SK-N-SH (cell line): ENCODE measurements at regions not wholly inside any gene's neighbourhood (a gene's known extent, or its start where the extent isn't known, plus 50 kb on each side); places are given as distances from the start of the nearest gene placed in this dataset.

Experiments
- CTCF ChIA-PET: fragments of 300-600, 350-600 bp; formaldehyde crosslinking; extraction: SDS; loops from one replicate; lab custom pipeline; 2021; lab: Yijun Ruan, JAX
- POLR2A ChIA-PET: fragments of 350-600 bp; sonication (Branson Sonifier 250); formaldehyde crosslinking; extraction: SDS; loops from one replicate; lab custom pipeline; 2020; ENCODE audit warnings: antibody characterized with exemption, inconsistent platforms; lab: Yijun Ruan, JAX
- DNase-seq: peaks from one replicate; pipeline ENCODE4 v3.0.0; 2012
- H2AFZ ChIP-seq: fragments of 200-600 bp; sonication (generic); 2 replicates; pipeline ENCODE4 v1.8.1; 2016; ENCODE audit warnings: antibody characterized with exemption, mild to moderate bottlenecking, low read depth
- H3F3A ChIP-seq: fragments of 200-600 bp; sonication (generic); replicated peaks from 2 replicates; pipeline ENCODE3; 2016; ENCODE audit warnings: antibody characterized with exemption, mild to moderate bottlenecking; ENCODE audit not compliant: insufficient read depth
- H3K27ac ChIP-seq, 2 experiments: fragments of 200-500 bp in 1 of 2; fragments of 200-600 bp in 1 of 2; sonication (Bioruptor generic) in 1 of 2; sonication (generic), shearing (Covaris generic) in 1 of 2; 2 replicates each; pipeline versions ENCODE4 v1.5.1 to v1.6.1; 2014 to 2016; ENCODE audit warnings: low read depth in 2 of 2, inconsistent platforms in 1 of 2, low read length in 1 of 2, mild to moderate bottlenecking in 1 of 2, mixed read lengths in 1 of 2
- H3K27me3 ChIP-seq: fragments of 200-600 bp; sonication (generic), shearing (Covaris generic); 2 replicates; pipeline ENCODE4 v1.6.1; 2016; ENCODE audit warnings: mixed run types; ENCODE audit not compliant: insufficient read depth
- H3K36me3 ChIP-seq, 2 experiments: fragments of 200-500 bp in 1 of 2; fragments of 200-600 bp in 1 of 2; sonication (Bioruptor generic) in 1 of 2; sonication (generic) in 1 of 2; replicated peaks in 1 of 2; 2 replicates each; pipeline versions ENCODE3 to v1.5.1; 2014 to 2016; ENCODE audit warnings: low read length in 1 of 2, mild to moderate bottlenecking in 1 of 2; ENCODE audit not compliant: insufficient read depth in 2 of 2, control insufficient read depth in 1 of 2
- H3K4me1 ChIP-seq, 2 experiments: fragments of 200-500 bp in 1 of 2; fragments of 200-600 bp in 1 of 2; sonication (Bioruptor generic) in 1 of 2; sonication (generic), shearing (Covaris generic) in 1 of 2; 2 replicates each; pipeline versions ENCODE4 v1.5.1 to v1.6.1; 2014 to 2016; ENCODE audit warnings: low read depth in 1 of 2, low read length in 1 of 2, mixed run types in 1 of 2; ENCODE audit not compliant: insufficient read depth in 2 of 2, control insufficient read depth in 1 of 2
- H3K4me2 ChIP-seq: fragments of 200-600 bp; sonication (generic), shearing (Covaris generic); 2 replicates; pipeline ENCODE4 v1.6.1; 2017; ENCODE audit warnings: mixed run types
- H3K4me3 ChIP-seq, 2 experiments: fragments of 200-500 bp in 1 of 2; fragments of 200-600 bp in 1 of 2; sonication (Bioruptor generic) in 1 of 2; sonication (generic), shearing (Covaris generic) in 1 of 2; 2 replicates each; pipeline versions ENCODE4 v1.5.1 to v1.8.1; 2014 to 2016; ENCODE audit warnings: low read depth in 2 of 2, inconsistent platforms in 1 of 2, low read length in 1 of 2, mild to moderate bottlenecking in 1 of 2, mixed read lengths in 1 of 2, moderate library complexity in 1 of 2
- H3K79me2 ChIP-seq: fragments of 200-600 bp; sonication (generic); 2 replicates; pipeline ENCODE4 v1.8.1; 2017; ENCODE audit warnings: mild to moderate bottlenecking; ENCODE audit not compliant: insufficient read depth
- H3K9ac ChIP-seq: fragments of 200-600 bp; sonication (generic); 2 replicates; pipeline ENCODE4 v1.6.1; 2017; ENCODE audit warnings: mixed run types
- H3K9me2 ChIP-seq: fragments of 200-600 bp; sonication (generic); 2 replicates; pipeline ENCODE4 v1.6.1; 2017; ENCODE audit warnings: mixed run types
- H3K9me3 ChIP-seq: fragments of 200-600 bp; sonication (generic); 2 replicates; pipeline ENCODE4 v1.6.1; 2017; ENCODE audit warnings: mixed run types, mild to moderate bottlenecking, moderate library complexity
- H4K20me1 ChIP-seq: fragments of 200-600 bp; sonication (generic); 2 replicates; pipeline ENCODE4 v1.6.1; 2017; ENCODE audit warnings: mild to moderate bottlenecking, mixed run types; ENCODE audit not compliant: insufficient read depth
- CHD2 ChIP-seq: fragments of 150-350 bp; IDR thresholded peaks from 2 replicates; pipeline ENCODE4 v1.6.1; 2018; ENCODE audit warnings: low read length; ENCODE audit not compliant: partially characterized antibody
- EP300 ChIP-seq, 2 experiments: IDR thresholded peaks; 2 replicates each; pipeline versions ENCODE4 v1.4.0 to v1.6.1; 2012; ENCODE audit warnings: borderline replicate concordance in 1 of 2, low read depth in 1 of 2, low read length in 1 of 2
- FOSL2 ChIP-seq: IDR thresholded peaks from 2 replicates; pipeline ENCODE4 v1.4.0; 2012; ENCODE audit warnings: low read depth, mild to moderate bottlenecking, moderate library complexity, borderline replicate concordance
- GABPA ChIP-seq: IDR thresholded peaks from 2 replicates; pipeline ENCODE4 v1.4.0; 2012; ENCODE audit warnings: low read depth, mild to moderate bottlenecking
- JUND ChIP-seq: IDR thresholded peaks from 2 replicates; pipeline ENCODE4 v1.4.0; 2012
- NFIC ChIP-seq: IDR thresholded peaks from 2 replicates; pipeline ENCODE4 v1.4.0; 2012; ENCODE audit warnings: borderline replicate concordance
- NRF1 ChIP-seq: IDR thresholded peaks from 2 replicates; pipeline ENCODE4 v1.6.1; 2012; ENCODE audit warnings: low read depth, mild to moderate bottlenecking, low read length
- RAD21 ChIP-seq: IDR thresholded peaks from 2 replicates; pipeline ENCODE4 v1.6.1; 2012; ENCODE audit warnings: mild to moderate bottlenecking, low read length
- RCOR1 ChIP-seq: fragments of 150-350 bp; IDR thresholded peaks from 2 replicates; pipeline ENCODE4 v1.6.1; 2017; ENCODE audit warnings: antibody characterized with exemption, low read length
- RXRA ChIP-seq: IDR thresholded peaks from 2 replicates; pipeline ENCODE4 v1.4.0; 2012; ENCODE audit warnings: low read depth, mild to moderate bottlenecking, borderline replicate concordance
- SIN3A ChIP-seq: IDR thresholded peaks from 2 replicates; pipeline ENCODE4 v1.6.1; 2012; ENCODE audit warnings: low read depth, mild to moderate bottlenecking, low read length, moderate library complexity, borderline replicate concordance
- TCF12 ChIP-seq: IDR thresholded peaks from 2 replicates; pipeline ENCODE4 v1.4.0; 2012
- YY1 ChIP-seq: IDR thresholded peaks from 2 replicates; pipeline ENCODE4 v1.4.0; 2012; ENCODE audit warnings: low read depth, mild to moderate bottlenecking
- WGBS: methylation state at CpG from one replicate; pipeline ENCODE4 v1.1.6; 2017; ENCODE audit warnings: low lambda C conversion rate; 5-methylcytosine and 5-hydroxymethylcytosine counted together
- TF ChIP-seq, protein P1 (sequence below): IDR thresholded peaks from 2 replicates; pipeline ENCODE4 v1.4.0; 2012; ENCODE audit warnings: low read depth
- TF ChIP-seq, protein P2 (sequence below): IDR thresholded peaks from 2 replicates; pipeline ENCODE4 v1.6.1; 2012; ENCODE audit warnings: mild to moderate bottlenecking, low read depth, low read length, moderate library complexity
- TF ChIP-seq, protein P3 (sequence below): IDR thresholded peaks from 2 replicates; pipeline ENCODE4 v1.4.0; 2012; ENCODE audit warnings: low read depth, borderline replicate concordance
- TF ChIP-seq, protein P4 (sequence below): IDR thresholded peaks from 2 replicates; pipeline ENCODE4 v1.4.0; 2012; ENCODE audit warnings: low read depth, borderline replicate concordance
- TF ChIP-seq, protein P5 (sequence below): fragments of 150-350 bp; IDR thresholded peaks from 2 replicates; pipeline ENCODE4 v1.6.1; 2016; ENCODE audit warnings: mild to moderate bottlenecking, low read depth, low read length

DNA sequence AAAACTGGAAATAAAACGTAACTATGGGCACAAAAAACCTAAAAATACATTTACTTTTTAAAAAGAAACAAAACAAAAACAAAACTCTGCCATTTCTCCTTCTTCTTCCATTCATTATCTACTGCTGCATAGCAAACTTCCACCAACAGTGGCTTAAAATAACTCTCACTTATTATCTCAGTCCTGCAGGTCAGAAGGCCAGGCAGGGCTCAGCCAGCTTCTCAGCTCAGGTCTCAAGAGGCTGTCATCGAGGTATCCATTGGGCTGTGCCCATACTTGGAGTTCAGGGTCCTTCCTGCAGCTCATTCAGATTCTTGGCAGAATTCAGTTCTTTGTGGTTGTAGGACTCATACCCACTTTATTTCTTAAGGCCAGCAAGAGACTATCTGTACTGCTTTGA is 352.7 kb upstream of the PLD5 start:
- H3K9ac ChIP-seq, result no peak overlapping the region
- CTCF ChIA-PET, result no interaction called here
- no peaks in the 10 kb centered on the region for H3F3A ChIP-seq

More for the DNA sequence above, 352.7 kb upstream of the PLD5 start:
- H4K20me1 ChIP-seq, result no peaks in the 10 kb centered on the region
- H3K4me3 ChIP-seq, result no peak overlapping the region
- POLR2A ChIA-PET, result no interaction called here
- no peaks in the 10 kb centered on the region for H3K9me3 ChIP-seq
- H2AFZ ChIP-seq, result no peak overlapping the region
- H3K36me3 ChIP-seq, result no peaks in the 10 kb centered on the region
- H3K4me1 ChIP-seq, result peaks cover 0 to 7% of the 10 kb centered on the region in 2 experiments; a peak in 2 of 4 replicates
- H3K79me2 ChIP-seq, result no peaks in the 10 kb centered on the region
- H3K4me2 ChIP-seq, result no peak overlapping the region
- no peaks in the 10 kb centered on the region for H3K27me3 ChIP-seq
- WGBS, result 13% methylated on average over 2 of the region's 2 CpGs
- TF ChIP-seq, protein P1, sequence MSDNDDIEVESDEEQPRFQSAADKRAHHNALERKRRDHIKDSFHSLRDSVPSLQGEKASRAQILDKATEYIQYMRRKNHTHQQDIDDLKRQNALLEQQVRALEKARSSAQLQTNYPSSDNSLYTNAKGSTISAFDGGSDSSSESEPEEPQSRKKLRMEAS, result no peak
- TF ChIP-seq NRF1 (no peak), EP300 (IDR thresholded peaks at IDR 0.05; ENCODE audit: borderline replicate concordance in 1 of 2, low read depth in 1 of 2, low read length in 1 of 2) (no peak), GABPA (no peak), RCOR1 (no peak), CHD2 (no peak), SIN3A (no peak), TCF12 (no peak), JUND (no peak), FOSL2 (no peak), RAD21 (no peak), RXRA (no peak), YY1 (no peak), NFIC (no peak)
- TF ChIP-seq, protein P2, sequence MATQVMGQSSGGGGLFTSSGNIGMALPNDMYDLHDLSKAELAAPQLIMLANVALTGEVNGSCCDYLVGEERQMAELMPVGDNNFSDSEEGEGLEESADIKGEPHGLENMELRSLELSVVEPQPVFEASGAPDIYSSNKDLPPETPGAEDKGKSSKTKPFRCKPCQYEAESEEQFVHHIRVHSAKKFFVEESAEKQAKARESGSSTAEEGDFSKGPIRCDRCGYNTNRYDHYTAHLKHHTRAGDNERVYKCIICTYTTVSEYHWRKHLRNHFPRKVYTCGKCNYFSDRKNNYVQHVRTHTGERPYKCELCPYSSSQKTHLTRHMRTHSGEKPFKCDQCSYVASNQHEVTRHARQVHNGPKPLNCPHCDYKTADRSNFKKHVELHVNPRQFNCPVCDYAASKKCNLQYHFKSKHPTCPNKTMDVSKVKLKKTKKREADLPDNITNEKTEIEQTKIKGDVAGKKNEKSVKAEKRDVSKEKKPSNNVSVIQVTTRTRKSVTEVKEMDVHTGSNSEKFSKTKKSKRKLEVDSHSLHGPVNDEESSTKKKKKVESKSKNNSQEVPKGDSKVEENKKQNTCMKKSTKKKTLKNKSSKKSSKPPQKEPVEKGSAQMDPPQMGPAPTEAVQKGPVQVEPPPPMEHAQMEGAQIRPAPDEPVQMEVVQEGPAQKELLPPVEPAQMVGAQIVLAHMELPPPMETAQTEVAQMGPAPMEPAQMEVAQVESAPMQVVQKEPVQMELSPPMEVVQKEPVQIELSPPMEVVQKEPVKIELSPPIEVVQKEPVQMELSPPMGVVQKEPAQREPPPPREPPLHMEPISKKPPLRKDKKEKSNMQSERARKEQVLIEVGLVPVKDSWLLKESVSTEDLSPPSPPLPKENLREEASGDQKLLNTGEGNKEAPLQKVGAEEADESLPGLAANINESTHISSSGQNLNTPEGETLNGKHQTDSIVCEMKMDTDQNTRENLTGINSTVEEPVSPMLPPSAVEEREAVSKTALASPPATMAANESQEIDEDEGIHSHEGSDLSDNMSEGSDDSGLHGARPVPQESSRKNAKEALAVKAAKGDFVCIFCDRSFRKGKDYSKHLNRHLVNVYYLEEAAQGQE, result no peak
- TF ChIP-seq, protein P3, sequence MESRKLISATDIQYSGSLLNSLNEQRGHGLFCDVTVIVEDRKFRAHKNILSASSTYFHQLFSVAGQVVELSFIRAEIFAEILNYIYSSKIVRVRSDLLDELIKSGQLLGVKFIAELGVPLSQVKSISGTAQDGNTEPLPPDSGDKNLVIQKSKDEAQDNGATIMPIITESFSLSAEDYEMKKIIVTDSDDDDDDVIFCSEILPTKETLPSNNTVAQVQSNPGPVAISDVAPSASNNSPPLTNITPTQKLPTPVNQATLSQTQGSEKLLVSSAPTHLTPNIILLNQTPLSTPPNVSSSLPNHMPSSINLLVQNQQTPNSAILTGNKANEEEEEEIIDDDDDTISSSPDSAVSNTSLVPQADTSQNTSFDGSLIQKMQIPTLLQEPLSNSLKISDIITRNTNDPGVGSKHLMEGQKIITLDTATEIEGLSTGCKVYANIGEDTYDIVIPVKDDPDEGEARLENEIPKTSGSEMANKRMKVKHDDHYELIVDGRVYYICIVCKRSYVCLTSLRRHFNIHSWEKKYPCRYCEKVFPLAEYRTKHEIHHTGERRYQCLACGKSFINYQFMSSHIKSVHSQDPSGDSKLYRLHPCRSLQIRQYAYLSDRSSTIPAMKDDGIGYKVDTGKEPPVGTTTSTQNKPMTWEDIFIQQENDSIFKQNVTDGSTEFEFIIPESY, result no peak
- TF ChIP-seq, protein P4, sequence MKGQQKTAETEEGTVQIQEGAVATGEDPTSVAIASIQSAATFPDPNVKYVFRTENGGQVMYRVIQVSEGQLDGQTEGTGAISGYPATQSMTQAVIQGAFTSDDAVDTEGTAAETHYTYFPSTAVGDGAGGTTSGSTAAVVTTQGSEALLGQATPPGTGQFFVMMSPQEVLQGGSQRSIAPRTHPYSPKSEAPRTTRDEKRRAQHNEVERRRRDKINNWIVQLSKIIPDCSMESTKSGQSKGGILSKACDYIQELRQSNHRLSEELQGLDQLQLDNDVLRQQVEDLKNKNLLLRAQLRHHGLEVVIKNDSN, result no peak
- TF ChIP-seq, protein P5, sequence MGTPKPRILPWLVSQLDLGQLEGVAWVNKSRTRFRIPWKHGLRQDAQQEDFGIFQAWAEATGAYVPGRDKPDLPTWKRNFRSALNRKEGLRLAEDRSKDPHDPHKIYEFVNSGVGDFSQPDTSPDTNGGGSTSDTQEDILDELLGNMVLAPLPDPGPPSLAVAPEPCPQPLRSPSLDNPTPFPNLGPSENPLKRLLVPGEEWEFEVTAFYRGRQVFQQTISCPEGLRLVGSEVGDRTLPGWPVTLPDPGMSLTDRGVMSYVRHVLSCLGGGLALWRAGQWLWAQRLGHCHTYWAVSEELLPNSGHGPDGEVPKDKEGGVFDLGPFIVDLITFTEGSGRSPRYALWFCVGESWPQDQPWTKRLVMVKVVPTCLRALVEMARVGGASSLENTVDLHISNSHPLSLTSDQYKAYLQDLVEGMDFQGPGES, result no peak
- H3K27ac ChIP-seq, result no peak overlapping the region
- no peaks in the 10 kb centered on the region for H3K9me2 ChIP-seq
- DNase-seq, result no peak
